Trophoblast cell (in vitro differentiated cells and primary cell): ENCODE measurements at regions not wholly inside any gene's neighbourhood (a gene's known extent, or its start where the extent isn't known, plus 50 kb on each side); places are given as distances from the start of the nearest gene placed in this dataset.
"Not testable (repeated sequence)": the region's sequence is repeated elsewhere in the genome, so short reads cannot be mapped to it uniquely, and the experiment has no call there.

Experiments used
- DNase-seq, 2 donors: peaks; one replicate each; pipeline ENCODE4 v3.0.0-alpha.2; 2016
- H2AFZ ChIP-seq: 2 replicates; pipeline ENCODE4 v1.6.1; 2013; ENCODE audit warnings: low read length, moderate library complexity, mild to moderate bottlenecking; ENCODE audit not compliant: insufficient read depth, poor library complexity
- H2AK5ac ChIP-seq: 2 replicates; pipeline ENCODE4 v1.6.1; 2013; ENCODE audit warnings: mild to moderate bottlenecking, low read length
- H2BK120ac ChIP-seq: 2 replicates; pipeline ENCODE4 v1.6.1; 2013; ENCODE audit warnings: low read length, mild to moderate bottlenecking, moderate library complexity; ENCODE audit not compliant: insufficient read depth, poor library complexity
- H2BK12ac ChIP-seq: 2 replicates; pipeline ENCODE4 v1.6.1; 2013; ENCODE audit warnings: mild to moderate bottlenecking, low read length, moderate library complexity
- H2BK5ac ChIP-seq: 2 replicates; pipeline ENCODE4 v1.6.1; 2013; ENCODE audit warnings: low read length, low read depth, moderate library complexity, mild to moderate bottlenecking; ENCODE audit not compliant: poor library complexity
- H3K14ac ChIP-seq: 2 replicates; pipeline ENCODE4 v1.6.1; 2013; ENCODE audit warnings: mild to moderate bottlenecking, low read length
- H3K18ac ChIP-seq: 2 replicates; pipeline ENCODE4 v1.6.1; 2013; ENCODE audit warnings: mild to moderate bottlenecking, low read length
- H3K23ac ChIP-seq: 2 replicates; pipeline ENCODE4 v1.6.1; 2013; ENCODE audit warnings: low read length
- H3K27ac ChIP-seq: 2 replicates; pipeline ENCODE4 v1.5.1; 2013; ENCODE audit warnings: low read depth, mild to moderate bottlenecking, inconsistent platforms, low read length, moderate library complexity
- H3K27me3 ChIP-seq: 2 replicates; pipeline ENCODE4 v1.6.1; 2013; ENCODE audit warnings: inconsistent platforms, mild to moderate bottlenecking, low read length, moderate library complexity; ENCODE audit not compliant: insufficient read depth
- H3K36me3 ChIP-seq, 2 experiments: 1 replicate in 1 of 2; 2 replicates in 1 of 2; pipeline ENCODE4 v1.6.1; 2013; ENCODE audit warnings: low read length in 2 of 2, mild to moderate bottlenecking in 2 of 2, moderate library complexity in 1 of 2; ENCODE audit not compliant: insufficient read depth in 2 of 2, control insufficient read depth in 1 of 2
- H3K4ac ChIP-seq: 2 replicates; pipeline ENCODE4 v1.6.1; 2013; ENCODE audit warnings: low read depth, mild to moderate bottlenecking, low read length, moderate library complexity
- H3K4me1 ChIP-seq, 2 experiments: 1 replicate in 1 of 2; 2 replicates in 1 of 2; pipeline ENCODE4 v1.6.1; 2013; ENCODE audit warnings: low read length in 2 of 2, mild to moderate bottlenecking in 2 of 2, moderate library complexity in 1 of 2; ENCODE audit not compliant: insufficient read depth in 2 of 2, control insufficient read depth in 1 of 2
- H3K4me2 ChIP-seq: 2 replicates; pipeline ENCODE4 v1.6.1; 2013; ENCODE audit warnings: inconsistent platforms, mild to moderate bottlenecking, low read length, moderate library complexity
- H3K4me3 ChIP-seq: 2 replicates; pipeline ENCODE4 v1.5.1; 2013; ENCODE audit warnings: mild to moderate bottlenecking, low read depth, low read length, inconsistent platforms
- H3K79me1 ChIP-seq: one replicate; pipeline ENCODE4 v1.6.1; 2013; ENCODE audit warnings: low read length
- H3K79me2 ChIP-seq: 2 replicates; pipeline ENCODE4 v1.6.1; 2013; ENCODE audit warnings: low read length, mild to moderate bottlenecking; ENCODE audit not compliant: control insufficient read depth, insufficient read depth, poor library complexity
- H3K9ac ChIP-seq: 2 replicates; pipeline ENCODE4 v1.6.1; 2013; ENCODE audit warnings: mild to moderate bottlenecking, low read length
- H3K9me3 ChIP-seq: 2 replicates; pipeline ENCODE4 v1.6.1; 2013; ENCODE audit warnings: low read depth, mild to moderate bottlenecking, control low read depth, inconsistent platforms, low read length; ENCODE audit not compliant: insufficient read depth
- H4K12ac ChIP-seq: 2 replicates; pipeline ENCODE4 v1.6.1; 2013; ENCODE audit warnings: low read depth, mild to moderate bottlenecking, low read length, moderate library complexity
- H4K8ac ChIP-seq: 2 replicates; pipeline ENCODE4 v1.6.1; 2013; ENCODE audit warnings: low read depth, mild to moderate bottlenecking, low read length, moderate library complexity
- H4K91ac ChIP-seq: one replicate; pipeline ENCODE4 v1.6.1; 2013; ENCODE audit warnings: low read depth, mild to moderate bottlenecking, low read length, moderate library complexity
- WGBS: extraction: QIAGEN DNeasy Blood & Tissue Kit; methylation state at CpG from one replicate; pipeline ENCODE4 v1.1.7; 2013; ENCODE audit warnings: missing lambda C conversion rate; ENCODE audit not compliant: insufficient read length, insufficient coverage; ENCODE audit errors: extremely low coverage; 5-methylcytosine and 5-hydroxymethylcytosine counted together

- no peak overlapping the region for H3K27ac ChIP-seq
- no peak for DNase-seq
- no CpG with 5 or more reads among the region's 1 CpG for WGBS
- H3K23ac ChIP-seq, result no peak overlapping the region
- no peaks in the 10 kb centered on the region for H3K9me3 ChIP-seq
- H2AK5ac ChIP-seq, result no peak overlapping the region
- no peak overlapping the region for H3K18ac ChIP-seq
- H3K36me3 ChIP-seq, result no peaks in the 10 kb centered on the region
- no peak overlapping the region for H4K91ac ChIP-seq
- H4K8ac ChIP-seq, result no peak overlapping the region
- no peak overlapping the region for H4K12ac ChIP-seq
- H2BK12ac ChIP-seq, result no peak overlapping the region
- H3K14ac ChIP-seq, result no peak overlapping the region
- H3K79me2 ChIP-seq, result no peaks in the 10 kb centered on the region
- H3K4me2 ChIP-seq, result no peak overlapping the region
- no peak overlapping the region for H3K4me3 ChIP-seq
- H3K9ac ChIP-seq, result no peak overlapping the region
- H3K4ac ChIP-seq, result no peak overlapping the region
- no peaks in the 10 kb centered on the region for H3K27me3 ChIP-seq
- no peak overlapping the region for H2BK120ac ChIP-seq
- peaks cover 2% of the 10 kb centered on the region for H3K79me1 ChIP-seq
- peaks cover 0 to 2% of the 10 kb centered on the region in 2 experiments for H3K4me1 ChIP-seq
- no peak overlapping the region for H2AFZ ChIP-seq
- H2BK5ac ChIP-seq, result no peak overlapping the region
Measured at GRCh38 chr2:147420947-147421675, 423.7 kb upstream of the ACVR2A start.

GRCh38 chr2:147420517-147420916 lies 424.3 kb upstream of the ACVR2A start:
- H3K79me1 ChIP-seq, result peaks cover 2% of the 10 kb centered on the region
- no peak overlapping the region for H4K91ac ChIP-seq
- no peak overlapping the region for H3K9ac ChIP-seq
- H3K4ac ChIP-seq, result no peak overlapping the region
- H4K12ac ChIP-seq, result no peak overlapping the region
- no peaks in the 10 kb centered on the region for H3K36me3 ChIP-seq
- no peak overlapping the region for H2AK5ac ChIP-seq
- DNase-seq, result no peak
- H3K14ac ChIP-seq, result no peak overlapping the region
- H3K9me3 ChIP-seq, result no peaks in the 10 kb centered on the region
- H2BK120ac ChIP-seq, result no peak overlapping the region
- no peak overlapping the region for H3K4me2 ChIP-seq
- no peak overlapping the region for H2AFZ ChIP-seq
- no peak overlapping the region for H2BK5ac ChIP-seq
- H3K23ac ChIP-seq, result no peak overlapping the region
- H3K4me1 ChIP-seq, result peaks cover 0 to 2% of the 10 kb centered on the region in 2 experiments
- no peak overlapping the region for H3K4me3 ChIP-seq
- WGBS, result no CpG with 5 or more reads among the region's 7 CpGs
- H2BK12ac ChIP-seq, result no peak overlapping the region
- no peak overlapping the region for H4K8ac ChIP-seq
- H3K27ac ChIP-seq, result no peak overlapping the region
- no peak overlapping the region for H3K18ac ChIP-seq
- H3K79me2 ChIP-seq, result no peaks in the 10 kb centered on the region
- no peaks in the 10 kb centered on the region for H3K27me3 ChIP-seq

- no peak overlapping the region for H3K23ac ChIP-seq
- H2BK120ac ChIP-seq, result no peak overlapping the region
- H4K12ac ChIP-seq, result no peak overlapping the region
- H3K4me2 ChIP-seq, result peak overlapping the region; percentile 36
- no peak overlapping the region for H2BK12ac ChIP-seq
- H2AFZ ChIP-seq, result no peak overlapping the region
- H4K8ac ChIP-seq, result no peak overlapping the region
- peaks cover 5% of the 10 kb centered on the region for H3K79me1 ChIP-seq
- no peaks in the 10 kb centered on the region for H3K27me3 ChIP-seq
- H3K9ac ChIP-seq, result no peak overlapping the region
- no peak overlapping the region for H3K27ac ChIP-seq
- no peak overlapping the region for H4K91ac ChIP-seq
- no peak overlapping the region for H3K18ac ChIP-seq
- no peak overlapping the region for H3K14ac ChIP-seq
- H3K79me2 ChIP-seq, result no peaks in the 10 kb centered on the region
- H3K36me3 ChIP-seq, result no peaks in the 10 kb centered on the region
- no CpG with 5 or more reads among the region's 4 CpGs for WGBS
- no peaks in the 10 kb centered on the region for H3K9me3 ChIP-seq
- H3K4ac ChIP-seq, result no peak overlapping the region
- no peak overlapping the region for H3K4me3 ChIP-seq
- H2BK5ac ChIP-seq, result no peak overlapping the region
- H2AK5ac ChIP-seq, result no peak overlapping the region
- H3K4me1 ChIP-seq, result peaks cover 3 to 5% of the 10 kb centered on the region in 2 experiments
- peak; percentile 44 to 88 for DNase-seq
Measured at GRCh38 chr2:147416099-147416498, 428.7 kb upstream of the ACVR2A start.

GRCh38 chr2:147414656-147415055 lies 430.2 kb upstream of the ACVR2A start:
- not testable (repeated sequence) for H3K36me3 ChIP-seq, H3K27me3 ChIP-seq, H3K9ac ChIP-seq, H2BK12ac ChIP-seq, H3K4ac ChIP-seq, H2BK5ac ChIP-seq, H3K79me2 ChIP-seq, H2BK120ac ChIP-seq, H3K14ac ChIP-seq, H4K12ac ChIP-seq, H3K9me3 ChIP-seq, H4K91ac ChIP-seq, H4K8ac ChIP-seq, H3K4me2 ChIP-seq, H3K23ac ChIP-seq, H2AFZ ChIP-seq, H3K4me3 ChIP-seq, H3K18ac ChIP-seq, H3K79me1 ChIP-seq, H2AK5ac ChIP-seq, H3K4me1 ChIP-seq, H3K27ac ChIP-seq
- DNase-seq, result peak in 1 of 2 donors; percentile 56
- no CpG with 5 or more reads among the region's 1 CpG for WGBS
